ENCODE measurements at regions not wholly inside any gene's neighbourhood (a gene's known extent, or its start where the extent isn't known, plus 50 kb on each side); places are given as distances from the start of the nearest gene placed in this dataset.

DNA sequence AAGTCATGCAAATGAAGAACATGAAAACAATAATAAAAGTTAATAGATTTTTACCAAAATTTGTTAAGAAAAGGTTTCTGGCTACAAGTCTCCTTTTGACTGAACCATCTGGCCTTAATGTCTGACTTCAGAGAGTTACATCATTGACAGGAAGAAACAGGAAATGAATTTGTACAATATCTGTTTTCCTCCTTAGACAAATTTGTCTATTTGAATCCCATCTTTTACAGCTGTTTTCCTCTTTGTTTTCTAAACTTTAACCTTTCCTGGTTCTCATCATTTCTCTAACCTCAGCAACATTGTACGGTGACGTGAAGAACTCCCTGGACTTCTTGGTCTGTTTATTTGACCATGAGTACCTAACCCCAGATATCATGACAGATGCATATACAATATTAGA, 567.5 kb upstream of the RIOK2 start:
- TF ChIP-seq POLR2A (IDR thresholded peaks at IDR 0.05; ENCODE audit: low read depth, low read length) (no peak), POLR2AphosphoS5 (IDR thresholded peaks at IDR 0.05; ENCODE audit: low read depth, low read length) (no peak), TAF1 (IDR thresholded peaks at IDR 0.05; ENCODE audit: low read depth, low read length) (no peak), SPI1 (IDR thresholded peaks at IDR 0.05; ENCODE audit: low read depth, low read length) (no peak), PAX5 (IDR thresholded peaks at IDR 0.05; ENCODE audit: insufficient read depth, low read length, severe bottlenecking) (no peak), POU2F2 (IDR thresholded peaks at IDR 0.05; ENCODE audit: low read depth, low read length) (no peak)
